Upper lobe of right lung (tissue), 1 donor: ENCODE measurements at regions not wholly inside any gene's neighbourhood (a gene's known extent, or its start where the extent isn't known, plus 50 kb on each side); places are given as distances from the start of the nearest gene placed in this dataset.

Source experiments
- ATAC-seq: fragments of 200-7000 bp; cut with Tn5 transposase; one replicate; pipeline ENCODE4 v1.9.1; 2020; ENCODE audit warnings: mild to moderate bottlenecking, moderate library complexity
- DNase-seq: peaks from one replicate; pipeline ENCODE4 v3.0.0-alpha.2; 2020
- H3K27ac ChIP-seq: fragments of 200-600 bp; one replicate; pipeline ENCODE4 v1.8.0; 2022
- H3K27me3 ChIP-seq: fragments of 200-600 bp; one replicate; pipeline ENCODE4 v1.8.0; 2022; ENCODE audit warnings: mild to moderate bottlenecking
- H3K36me3 ChIP-seq: fragments of 200-600 bp; one replicate; pipeline ENCODE4 v1.8.0; 2022
- H3K4me1 ChIP-seq: fragments of 200-600 bp; one replicate; pipeline ENCODE4 v1.8.0; 2022
- H3K4me3 ChIP-seq: fragments of 200-600 bp; one replicate; pipeline ENCODE4 v1.8.0; 2022; ENCODE audit warnings: mild to moderate bottlenecking
- H3K9me3 ChIP-seq: fragments of 200-600 bp; one replicate; pipeline ENCODE4 v1.8.0; 2022
- intact Hi-C: fragments of 100-400 bp; cut with DNase I; formaldehyde crosslinking; loops from one replicate; pipeline ENCODE4 v1.11.0; 2022
- TF ChIP-seq, protein P1 (sequence below): fragments of 200-600 bp; IDR thresholded peaks from one replicate; pipeline ENCODE4 v1.8.0; 2022; ENCODE audit warnings: antibody characterized with exemption
- donor health status: DM: no; HTN: yes; CAD: no; lungs with severe emphysema.

DNA sequence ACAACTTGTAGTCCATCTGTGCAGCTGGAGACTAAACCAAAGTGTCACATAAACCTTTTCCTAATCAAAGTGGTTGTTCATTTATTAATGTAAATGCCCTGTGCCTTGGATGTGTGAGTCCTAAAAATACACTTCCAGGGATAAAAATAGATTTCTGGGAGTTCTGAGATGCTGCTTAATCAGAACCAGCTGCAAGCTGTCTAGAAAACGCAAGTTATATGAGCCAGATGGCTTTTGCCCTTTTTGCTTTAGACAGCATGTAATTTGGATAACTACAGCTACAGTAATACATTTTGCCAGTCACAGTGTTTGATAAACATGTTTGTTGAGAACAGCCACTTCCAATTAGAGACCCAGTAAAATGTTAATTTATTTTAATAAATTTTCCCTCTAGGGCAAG lies 185.1 kb upstream of the PRPS1L1 start:
- DNase-seq (no peak), ATAC-seq (no peak)
- Histone ChIP-seq H3K9me3 (no peaks in the 10 kb centered on the region), H3K27ac (no peak overlapping the region), H3K4me3 (no peak overlapping the region), H3K4me1 (no peaks in the 10 kb centered on the region), H3K36me3 (no peaks in the 10 kb centered on the region), H3K27me3 (no peaks in the 10 kb centered on the region)
- TF ChIP-seq, protein P1, sequence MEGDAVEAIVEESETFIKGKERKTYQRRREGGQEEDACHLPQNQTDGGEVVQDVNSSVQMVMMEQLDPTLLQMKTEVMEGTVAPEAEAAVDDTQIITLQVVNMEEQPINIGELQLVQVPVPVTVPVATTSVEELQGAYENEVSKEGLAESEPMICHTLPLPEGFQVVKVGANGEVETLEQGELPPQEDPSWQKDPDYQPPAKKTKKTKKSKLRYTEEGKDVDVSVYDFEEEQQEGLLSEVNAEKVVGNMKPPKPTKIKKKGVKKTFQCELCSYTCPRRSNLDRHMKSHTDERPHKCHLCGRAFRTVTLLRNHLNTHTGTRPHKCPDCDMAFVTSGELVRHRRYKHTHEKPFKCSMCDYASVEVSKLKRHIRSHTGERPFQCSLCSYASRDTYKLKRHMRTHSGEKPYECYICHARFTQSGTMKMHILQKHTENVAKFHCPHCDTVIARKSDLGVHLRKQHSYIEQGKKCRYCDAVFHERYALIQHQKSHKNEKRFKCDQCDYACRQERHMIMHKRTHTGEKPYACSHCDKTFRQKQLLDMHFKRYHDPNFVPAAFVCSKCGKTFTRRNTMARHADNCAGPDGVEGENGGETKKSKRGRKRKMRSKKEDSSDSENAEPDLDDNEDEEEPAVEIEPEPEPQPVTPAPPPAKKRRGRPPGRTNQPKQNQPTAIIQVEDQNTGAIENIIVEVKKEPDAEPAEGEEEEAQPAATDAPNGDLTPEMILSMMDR = no peak
- intact Hi-C loops = no loop called here

DNA sequence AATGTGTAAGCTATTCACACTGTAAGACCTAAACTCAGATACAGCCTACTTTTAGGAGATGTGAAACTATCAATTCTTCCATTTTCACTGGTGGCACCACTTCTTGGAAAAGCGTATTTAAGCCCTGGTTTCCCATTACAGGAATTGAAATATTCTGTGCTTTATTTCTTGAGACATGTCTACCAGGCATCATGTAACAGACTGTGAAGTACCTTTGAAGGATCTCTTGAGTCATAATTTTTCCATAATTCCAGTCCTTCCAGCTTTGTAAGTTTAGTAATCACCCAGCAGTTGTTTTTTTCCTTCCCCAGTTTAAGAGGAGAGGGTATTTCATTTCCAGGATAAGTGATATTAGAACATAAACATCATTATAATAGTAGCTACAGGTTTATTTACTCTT lies 186.0 kb upstream of the PRPS1L1 start:
- Histone ChIP-seq H3K4me3 (no peak overlapping the region), H3K9me3 (no peaks in the 10 kb centered on the region), H3K36me3 (no peaks in the 10 kb centered on the region), H3K4me1 (no peaks in the 10 kb centered on the region), H3K27me3 (no peaks in the 10 kb centered on the region), H3K27ac (no peak overlapping the region)
- no peak for DNase-seq
- intact Hi-C loops = no loop called here
- no peak for ATAC-seq
- TF ChIP-seq, protein P1 = no peak

- intact Hi-C loops = no loop called here
- TF ChIP-seq, protein P1 = no peak
- no peaks in the 10 kb centered on the region for H3K27me3 ChIP-seq
- H3K36me3 ChIP-seq = no peaks in the 10 kb centered on the region
- no peak overlapping the region for H3K4me3 ChIP-seq
- no peaks in the 10 kb centered on the region for H3K9me3 ChIP-seq
- H3K27ac ChIP-seq = no peak overlapping the region
- no peak for DNase-seq
- ATAC-seq = no peak
- H3K4me1 ChIP-seq = no peaks in the 10 kb centered on the region
These were observed 188.6 kb upstream of the PRPS1L1 start for GRCh38 chr7:18216270-18216669.

DNA sequence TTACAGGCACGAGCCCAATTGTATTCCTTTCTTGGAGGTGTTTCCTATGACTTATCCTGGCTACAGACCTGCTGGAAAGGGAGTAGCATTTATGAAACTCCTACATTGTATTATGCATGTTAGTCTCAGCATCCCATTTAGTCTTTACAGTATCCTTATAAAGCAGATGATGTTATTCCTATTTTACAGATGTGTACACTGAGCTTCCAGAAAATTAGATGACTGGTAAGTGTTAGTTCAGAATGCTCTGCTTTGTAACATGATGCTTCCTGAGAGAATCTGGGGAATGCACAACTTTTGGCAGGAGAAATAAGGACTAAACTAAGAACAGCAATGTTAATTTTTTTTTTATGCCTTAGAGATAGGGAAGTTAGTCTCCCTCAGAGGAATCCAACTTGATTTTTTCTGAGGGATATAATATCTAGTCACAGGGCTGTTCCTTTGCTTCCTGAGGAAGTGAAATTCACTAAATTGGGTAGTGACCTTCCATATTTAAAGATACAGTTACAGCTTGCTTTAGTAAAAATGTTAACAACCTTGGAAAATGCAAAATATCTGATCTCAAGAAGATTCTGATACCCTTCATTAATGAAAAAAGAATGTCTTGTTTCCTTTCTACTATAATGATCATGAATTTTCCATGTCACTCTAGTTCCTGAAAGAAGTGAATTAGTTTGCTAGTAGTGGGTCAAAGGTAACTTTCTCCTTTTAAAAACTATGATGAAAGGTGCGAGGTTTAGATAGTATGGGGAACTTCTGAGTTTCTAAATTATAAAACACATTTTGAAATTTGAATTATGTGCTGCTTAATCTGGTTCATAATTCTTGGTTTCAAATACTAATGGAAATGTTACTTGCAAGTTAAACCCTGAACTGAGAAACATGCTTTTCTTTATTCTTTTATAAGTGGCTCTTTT lies 194.0 kb upstream of the PRPS1L1 start:
- Histone ChIP-seq H3K4me3 (no peak overlapping the region), H3K9me3 (no peaks in the 10 kb centered on the region), H3K27me3 (no peaks in the 10 kb centered on the region), H3K36me3 (no peaks in the 10 kb centered on the region), H3K27ac (peak overlapping the region; percentile 61), H3K4me1 (peaks cover 5% of the 10 kb centered on the region)
- ATAC-seq = peak; percentile 79
- intact Hi-C loops = no loop called here
- DNase-seq = no peak
- TF ChIP-seq, protein P1 = no peak

GRCh38 chr7:18222636-18223035 lies 195.0 kb upstream of the PRPS1L1 start:
- ATAC-seq (no peak), DNase-seq (no peak)
- H3K4me3 ChIP-seq = no peak overlapping the region
- TF ChIP-seq, protein P1 = no peak
- H3K9me3 ChIP-seq = no peaks in the 10 kb centered on the region
- H3K36me3 ChIP-seq = no peaks in the 10 kb centered on the region
- peaks cover 5% of the 10 kb centered on the region for H3K4me1 ChIP-seq
- intact Hi-C loops = no loop called here
- peak overlapping the region; percentile 61 for H3K27ac ChIP-seq
- H3K27me3 ChIP-seq = no peaks in the 10 kb centered on the region
